HG03439 (cell line): ENCODE measurements at regions not wholly inside any gene's neighbourhood (a gene's known extent, or its start where the extent isn't known, plus 50 kb on each side); places are given as distances from the start of the nearest gene placed in this dataset.

Experiments used
- ATAC-seq: cut with Tn5 transposase; IDR thresholded peaks from one replicate; pipeline ENCODE4 v1.9.1; 2021; ENCODE audit warnings: mild to moderate bottlenecking, moderate library complexity; ENCODE audit not compliant: unreplicated experiment

DNA sequence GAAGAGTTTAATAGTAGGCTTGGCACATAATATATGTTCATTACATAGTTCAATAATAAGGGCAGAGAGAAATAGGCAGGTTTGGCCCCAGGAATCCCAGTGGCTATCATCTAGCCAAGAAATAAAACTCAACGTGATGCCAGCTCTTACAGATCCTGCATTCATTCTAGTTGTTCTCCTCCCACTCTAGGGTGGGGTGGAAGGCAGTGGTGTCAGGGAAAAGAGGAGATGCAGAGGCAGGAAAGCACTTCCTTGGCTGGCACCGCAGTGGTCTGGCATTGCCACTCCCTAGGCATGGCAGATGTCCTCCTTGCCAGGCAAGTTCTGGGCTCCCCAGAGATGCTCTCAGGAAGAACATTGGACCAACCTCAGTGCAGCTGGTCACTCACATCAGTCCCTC lies 383.6 kb downstream of the GRIN2B start:
- no peak for ATAC-seq

GRCh38 chr12:13597166-13597565 lies 384.2 kb downstream of the GRIN2B start:
- ATAC-seq, result no peak

GRCh38 chr12:13596714-13597113 lies 384.7 kb downstream of the GRIN2B start:
- ATAC-seq, result no peak

- ATAC-seq, result no peak
Measured at GRCh38 chr12:13595536-13596443, 385.6 kb downstream of the GRIN2B start.

DNA sequence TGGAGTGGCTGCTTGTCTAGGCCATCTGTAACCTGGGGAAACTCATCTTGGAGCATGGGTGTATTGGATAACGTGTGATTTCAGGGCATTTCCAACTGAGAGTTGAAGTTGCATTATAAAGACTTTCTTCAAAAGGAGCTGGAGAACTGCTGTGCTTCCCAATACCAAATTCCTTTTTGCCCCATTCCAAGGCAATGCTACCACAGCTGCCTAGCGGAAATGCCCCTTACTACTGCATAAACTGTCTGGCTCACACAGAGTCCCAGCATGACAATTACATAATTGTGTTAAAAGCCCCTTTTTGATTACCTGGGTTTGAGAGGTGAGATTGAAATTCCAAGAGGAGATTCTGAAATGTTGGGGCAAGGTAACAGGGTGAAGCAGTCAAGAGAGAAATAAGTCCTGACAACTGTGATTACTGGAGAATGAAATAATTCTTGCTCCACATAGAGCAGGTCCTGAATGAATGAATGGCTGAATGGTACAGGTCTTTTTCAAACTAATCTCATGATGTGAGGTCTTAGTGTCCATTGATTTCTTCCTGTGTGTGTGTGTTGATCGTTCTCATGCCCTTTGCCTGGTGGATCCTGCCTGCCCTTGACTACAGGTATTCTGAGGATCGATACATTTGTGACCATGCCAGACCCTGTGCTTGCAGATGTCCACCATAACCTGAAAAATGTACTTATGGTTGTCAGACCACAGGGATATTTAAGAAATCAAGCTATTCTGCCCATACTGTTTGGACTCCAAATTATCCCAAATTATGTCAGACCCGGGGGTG lies 386.5 kb downstream of the GRIN2B start:
- no peak for ATAC-seq

- ATAC-seq, result no peak
Measured at GRCh38 chr12:13592063-13592942, 389.1 kb downstream of the GRIN2B start.

GRCh38 chr12:13591488-13591887 lies 389.9 kb downstream of the GRIN2B start:
- ATAC-seq, result no peak

DNA sequence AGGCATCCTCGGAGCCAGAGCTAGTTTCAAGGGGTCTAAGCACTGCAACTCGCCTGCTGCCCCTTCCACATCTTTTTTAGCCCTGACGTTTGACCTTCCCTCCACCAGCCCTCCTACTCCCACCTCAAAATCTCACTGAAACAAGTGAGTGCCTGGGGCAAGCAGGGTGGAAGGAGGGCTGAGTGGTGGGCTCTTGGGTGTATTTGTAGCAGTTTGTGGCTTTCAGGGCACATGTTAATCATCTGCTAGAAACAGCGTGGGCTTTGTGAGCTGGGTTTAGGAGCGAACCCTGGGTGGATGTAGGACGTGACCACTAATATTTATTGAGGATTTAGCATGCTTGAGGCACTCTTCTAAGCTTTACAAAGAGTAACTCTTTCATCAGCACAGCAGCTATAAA lies 390.3 kb downstream of the GRIN2B start:
- ATAC-seq, result no peak

- no peak for ATAC-seq
Measured at GRCh38 chr12:13588574-13588973, 392.0 kb downstream of the EMP1 start.

DNA sequence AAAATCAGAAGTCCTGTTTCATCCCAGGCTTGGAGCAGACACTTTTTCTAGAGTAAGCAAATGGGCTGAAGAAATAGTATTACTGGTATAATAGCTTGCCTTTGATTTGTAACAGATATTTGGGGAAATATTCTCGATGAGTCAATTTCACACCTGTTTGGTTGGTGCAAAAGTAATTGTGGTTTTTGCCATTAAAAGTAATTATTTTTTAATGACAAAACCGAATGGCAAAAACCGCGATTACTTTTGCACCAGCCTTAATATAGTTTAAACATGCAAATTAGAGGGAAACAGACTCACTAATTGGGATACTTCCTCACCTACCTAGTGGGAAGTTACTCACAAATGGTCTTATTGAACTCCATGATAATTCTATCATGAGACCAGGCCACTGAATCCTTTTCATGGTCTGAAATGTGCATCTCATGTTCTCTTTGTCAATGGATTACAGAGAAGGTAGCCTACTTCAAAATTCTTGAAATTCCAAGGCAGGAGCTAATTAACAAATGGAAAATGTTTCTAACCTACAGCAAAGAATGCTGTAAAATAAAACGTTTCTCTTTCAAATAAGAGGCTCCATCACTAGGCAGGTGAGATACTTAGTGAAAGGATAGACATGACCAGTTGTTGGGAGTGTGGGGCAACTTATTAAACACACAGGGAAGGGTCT lies 391.3 kb downstream of the EMP1 start:
- no peak for ATAC-seq

DNA sequence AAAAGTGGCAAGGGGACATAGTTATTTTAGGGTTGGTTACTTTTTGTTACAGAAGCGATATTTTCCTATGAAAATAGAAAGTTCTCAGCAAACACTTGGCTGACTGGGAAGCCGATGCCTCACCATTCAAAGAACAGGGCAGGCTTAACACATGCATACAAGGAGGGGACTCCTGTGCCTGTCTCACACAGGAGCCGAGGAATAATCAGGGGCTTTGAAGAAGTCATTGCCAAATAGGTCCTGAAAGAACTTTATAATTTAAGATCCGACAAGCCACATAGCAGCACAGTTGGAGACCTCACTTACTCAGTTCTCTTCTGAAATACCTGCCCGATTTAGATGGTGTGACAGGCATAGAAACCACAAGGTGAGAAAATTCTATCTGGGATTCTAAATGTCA lies 389.8 kb downstream of the EMP1 start:
- no peak for ATAC-seq

- ATAC-seq, result no peak
Measured at GRCh38 chr12:13584541-13584940, 388.0 kb downstream of the EMP1 start.

GRCh38 chr12:13583630-13584029 lies 387.1 kb downstream of the EMP1 start:
- ATAC-seq, result no peak

- no peak for ATAC-seq
Measured at GRCh38 chr12:13582421-13582820, 385.9 kb downstream of the EMP1 start.

GRCh38 chr12:13581031-13581430 lies 384.5 kb downstream of the EMP1 start:
- no peak for ATAC-seq

DNA sequence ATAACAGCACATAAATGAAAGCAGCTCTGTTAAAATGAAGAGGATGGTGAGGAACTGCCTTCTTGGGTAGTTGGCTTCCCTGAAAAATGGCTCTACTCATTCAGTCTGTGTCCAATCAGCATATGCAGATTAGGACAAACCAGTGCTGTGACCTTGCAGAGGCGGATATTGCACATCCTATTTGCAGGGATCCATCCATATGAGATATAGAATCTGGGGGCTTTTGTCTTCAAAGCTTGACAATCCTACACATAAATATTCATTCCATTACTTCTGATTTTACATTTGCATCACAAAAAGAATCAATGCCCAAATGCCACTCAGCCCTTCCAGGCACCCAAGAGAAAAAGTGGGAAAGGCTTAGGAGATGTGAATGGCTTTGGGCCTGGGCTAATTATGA lies 383.7 kb downstream of the EMP1 start:
- no peak for ATAC-seq

- ATAC-seq, result no peak
Measured at GRCh38 chr12:13576935-13577500, 380.5 kb downstream of the EMP1 start.

DNA sequence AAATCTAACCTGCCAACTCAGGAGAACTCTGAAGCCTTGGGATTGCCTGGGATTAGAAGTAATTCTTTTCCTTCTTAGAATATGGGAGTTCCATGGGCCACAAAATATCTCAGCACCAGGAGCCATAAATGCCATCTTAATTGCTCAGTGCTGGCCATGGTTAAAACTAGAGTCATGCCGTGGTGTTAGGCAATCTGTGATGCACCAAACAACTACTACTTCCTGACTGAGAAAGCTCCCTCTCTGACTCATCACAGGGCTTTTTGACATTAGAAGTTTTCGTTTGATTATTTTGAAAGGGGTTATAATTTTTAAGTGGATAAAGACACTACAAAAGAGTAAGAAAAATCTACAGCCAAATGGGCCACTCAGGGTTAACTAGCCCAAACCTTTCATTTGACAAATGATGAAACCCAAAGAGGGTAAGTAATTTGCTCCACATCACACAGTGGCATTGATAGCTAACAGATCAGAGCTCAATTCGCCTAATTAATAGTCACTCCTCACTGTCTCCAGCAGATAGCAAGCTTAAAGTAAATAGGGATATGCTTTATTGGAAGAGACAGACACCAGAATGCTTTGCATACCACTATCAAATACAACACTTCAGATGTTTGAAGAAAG lies 377.3 kb downstream of the EMP1 start:
- no peak for ATAC-seq

GRCh38 chr12:13571035-13571434 lies 374.5 kb downstream of the EMP1 start:
- ATAC-seq, result no peak
